NCI-H2081 treated with DMSO at 0.1 percent for 48 hours (cell line): ENCODE measurements at regions not wholly inside any gene's neighbourhood (a gene's known extent, or its start where the extent isn't known, plus 50 kb on each side); places are given as distances from the start of the nearest gene placed in this dataset.

Experiments
- DNase-seq: peaks from one replicate; lab custom pipeline; 2025; lab: John Stamatoyannopoulos, UW

GRCh38 chr15:46652266-46652665 lies 1017.4 kb downstream of the SQOR start:
- no peak for DNase-seq

- no peak for DNase-seq
Observed at GRCh38 chr15:46654993-46655392, 1020.2 kb downstream of the SQOR start.

- no peak for DNase-seq
Observed at GRCh38 chr15:46660096-46660842, 1025.4 kb downstream of the SQOR start.

- DNase-seq: no peak
Observed at GRCh38 chr15:46670258-46670657, 1035.4 kb downstream of the SQOR start.

- DNase-seq: no peak
Observed at GRCh38 chr15:46671336-46671735, 1036.5 kb downstream of the SQOR start.

- no peak for DNase-seq
Observed at GRCh38 chr15:46672041-46672440, 1037.2 kb downstream of the SQOR start.

GRCh38 chr15:46676233-46677206 lies 1040.8 kb upstream of the SEMA6D start:
- no peak for DNase-seq

GRCh38 chr15:46677491-46677890 lies 1039.8 kb upstream of the SEMA6D start:
- no peak for DNase-seq

- no peak for DNase-seq
Observed at GRCh38 chr15:46681901-46682300, 1035.4 kb upstream of the SEMA6D start.

- DNase-seq: no peak
Observed at GRCh38 chr15:46682969-46683791, 1034.1 kb upstream of the SEMA6D start.

- no peak for DNase-seq
Observed at GRCh38 chr15:46685096-46685495, 1032.2 kb upstream of the SEMA6D start.

- DNase-seq: no peak
Observed at GRCh38 chr15:46685681-46686080, 1031.6 kb upstream of the SEMA6D start.

- DNase-seq: no peak
Observed at GRCh38 chr15:46696281-46696680, 1021.0 kb upstream of the SEMA6D start.

- DNase-seq: no peak
Observed at GRCh38 chr15:46701346-46701745, 1016.0 kb upstream of the SEMA6D start.

- no peak for DNase-seq
Observed at GRCh38 chr15:46701896-46702295, 1015.4 kb upstream of the SEMA6D start.

GRCh38 chr15:46703020-46703861 lies 1014.1 kb upstream of the SEMA6D start:
- DNase-seq: no peak

- no peak for DNase-seq
Observed at GRCh38 chr15:46703871-46704637, 1013.3 kb upstream of the SEMA6D start.

GRCh38 chr15:46707452-46707851 lies 1009.9 kb upstream of the SEMA6D start:
- no peak for DNase-seq

GRCh38 chr15:46708226-46708625 lies 1009.1 kb upstream of the SEMA6D start:
- DNase-seq: no peak

- no peak for DNase-seq
Observed at GRCh38 chr15:46709460-46710083, 1007.7 kb upstream of the SEMA6D start.
